ENCODE measurements at regions not wholly inside any gene's neighbourhood (a gene's known extent, or its start where the extent isn't known, plus 50 kb on each side); places are given as distances from the start of the nearest gene placed in this dataset.

GRCh38 chr22:22069450-22070370 is 87.1 kb upstream of the TOP3B start:
- Mint-ChIP-seq H3K4me3 (no peak overlapping the region), H3K4me1 (peaks cover 9% of the 10 kb centered on the region), H3K27me3 (no peaks in the 10 kb centered on the region), H3K36me3 (ENCODE audit: low read depth) (no peaks in the 10 kb centered on the region), H3K27ac (no peak overlapping the region), H3K9me3 (no peaks in the 10 kb centered on the region)
- TF ChIP-seq, protein P1, sequence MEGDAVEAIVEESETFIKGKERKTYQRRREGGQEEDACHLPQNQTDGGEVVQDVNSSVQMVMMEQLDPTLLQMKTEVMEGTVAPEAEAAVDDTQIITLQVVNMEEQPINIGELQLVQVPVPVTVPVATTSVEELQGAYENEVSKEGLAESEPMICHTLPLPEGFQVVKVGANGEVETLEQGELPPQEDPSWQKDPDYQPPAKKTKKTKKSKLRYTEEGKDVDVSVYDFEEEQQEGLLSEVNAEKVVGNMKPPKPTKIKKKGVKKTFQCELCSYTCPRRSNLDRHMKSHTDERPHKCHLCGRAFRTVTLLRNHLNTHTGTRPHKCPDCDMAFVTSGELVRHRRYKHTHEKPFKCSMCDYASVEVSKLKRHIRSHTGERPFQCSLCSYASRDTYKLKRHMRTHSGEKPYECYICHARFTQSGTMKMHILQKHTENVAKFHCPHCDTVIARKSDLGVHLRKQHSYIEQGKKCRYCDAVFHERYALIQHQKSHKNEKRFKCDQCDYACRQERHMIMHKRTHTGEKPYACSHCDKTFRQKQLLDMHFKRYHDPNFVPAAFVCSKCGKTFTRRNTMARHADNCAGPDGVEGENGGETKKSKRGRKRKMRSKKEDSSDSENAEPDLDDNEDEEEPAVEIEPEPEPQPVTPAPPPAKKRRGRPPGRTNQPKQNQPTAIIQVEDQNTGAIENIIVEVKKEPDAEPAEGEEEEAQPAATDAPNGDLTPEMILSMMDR (IDR thresholded peaks at IDR 0.05), result no peak
- POLR2A ChIA-PET, result interaction anchor here (0.5 kb wide), 1 partner anchor 1414 kb away, joined by 3 read pairs; no protein-coding TSS in a partner anchor
- intact Hi-C loops (cut with micrococcal nuclease), result no loop called here
- CTCF ChIA-PET, result interaction anchor here (0.9 kb wide), 2 partner anchors 8 to 27 kb away, joined by 3 read pairs; no protein-coding TSS in a partner anchor
- no peak for DNase-seq
- peak; percentile 40 for ATAC-seq (ENCODE audit: low read depth)

DNA sequence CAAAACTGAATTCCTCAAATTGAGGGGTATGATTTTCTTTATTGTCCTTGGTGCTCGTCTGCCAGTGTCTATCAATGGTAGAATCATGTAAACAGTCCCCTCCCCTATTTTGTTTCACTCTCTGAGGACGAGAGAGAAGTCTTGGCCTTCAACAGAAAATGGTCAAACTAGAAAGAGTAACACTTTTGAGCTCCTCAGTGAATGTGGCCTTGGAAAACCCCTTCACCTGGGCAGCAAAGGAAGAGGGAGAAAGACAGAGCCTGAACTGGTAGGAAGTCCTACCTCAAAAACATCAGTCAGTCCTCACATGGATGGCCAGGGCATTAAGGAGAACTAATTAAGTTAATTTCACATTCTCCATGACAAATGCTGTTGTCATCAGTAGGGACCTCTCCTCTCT is 86.1 kb upstream of the TOP3B start:
- ATAC-seq (ENCODE audit: low read depth), result no peak
- Mint-ChIP-seq H3K9me3 (no peaks in the 10 kb centered on the region), H3K4me1 (peaks cover 7% of the 10 kb centered on the region), H3K36me3 (ENCODE audit: low read depth) (no peaks in the 10 kb centered on the region), H3K27me3 (no peaks in the 10 kb centered on the region), H3K4me3 (no peak overlapping the region), H3K27ac (no peak overlapping the region)
- TF ChIP-seq, protein P1 (IDR thresholded peaks at IDR 0.05), result no peak
- POLR2A ChIA-PET, result no interaction called here
- intact Hi-C loops (cut with micrococcal nuclease), result no loop called here
- CTCF ChIA-PET, result no interaction called here
- DNase-seq, result no peak

GRCh38 chr22:22068025-22068424 is 85.4 kb upstream of the TOP3B start:
- no peak overlapping the region for H3K4me3 Mint-ChIP-seq
- H3K36me3 Mint-ChIP-seq (ENCODE audit: low read depth), result no peaks in the 10 kb centered on the region
- ChIA-PET POLR2A (no interaction called here), CTCF (no interaction called here)
- TF ChIP-seq, protein P1 (IDR thresholded peaks at IDR 0.05), result no peak
- intact Hi-C loops (cut with micrococcal nuclease), result no loop called here
- no peak for ATAC-seq (ENCODE audit: low read depth)
- no peak for DNase-seq
- peaks cover 7% of the 10 kb centered on the region for H3K4me1 Mint-ChIP-seq
- H3K27me3 Mint-ChIP-seq, result no peaks in the 10 kb centered on the region
- H3K9me3 Mint-ChIP-seq, result no peaks in the 10 kb centered on the region
- no peak overlapping the region for H3K27ac Mint-ChIP-seq

- TF ChIP-seq, protein P1 (IDR thresholded peaks at IDR 0.05), result no peak
- peaks cover 7% of the 10 kb centered on the region for H3K4me1 Mint-ChIP-seq
- ATAC-seq (ENCODE audit: low read depth) (no peak), DNase-seq (no peak)
- POLR2A ChIA-PET, result no interaction called here
- CTCF ChIA-PET, result interaction anchor here (0.8 kb wide), 1 partner anchor 36 kb away, joined by 3 read pairs; no protein-coding TSS in a partner anchor
- H3K27me3 Mint-ChIP-seq, result no peaks in the 10 kb centered on the region
- H3K9me3 Mint-ChIP-seq, result no peaks in the 10 kb centered on the region
- H3K27ac Mint-ChIP-seq, result no peak overlapping the region
- H3K4me3 Mint-ChIP-seq, result no peak overlapping the region
- no peaks in the 10 kb centered on the region for H3K36me3 Mint-ChIP-seq (ENCODE audit: low read depth)
- intact Hi-C loops (cut with micrococcal nuclease), result no loop called here
Measured at GRCh38 chr22:22067192-22067591, 84.6 kb upstream of the TOP3B start.

GRCh38 chr22:22064580-22064979 is 82.0 kb upstream of the TOP3B start:
- no peak overlapping the region for H3K27ac Mint-ChIP-seq
- H3K4me3 Mint-ChIP-seq, result no peak overlapping the region
- H3K36me3 Mint-ChIP-seq (ENCODE audit: low read depth), result no peaks in the 10 kb centered on the region
- no peak for DNase-seq
- peaks cover 19% of the 10 kb centered on the region for H3K4me1 Mint-ChIP-seq
- intact Hi-C loops (cut with micrococcal nuclease), result loop anchor here (5.0 kb wide), 1 partner anchor 33 kb away; no protein-coding TSS in a partner anchor
- H3K9me3 Mint-ChIP-seq, result no peaks in the 10 kb centered on the region
- ChIA-PET POLR2A (no interaction called here), CTCF (no interaction called here)
- H3K27me3 Mint-ChIP-seq, result no peaks in the 10 kb centered on the region
- TF ChIP-seq, protein P1 (IDR thresholded peaks at IDR 0.05), result no peak
- ATAC-seq (ENCODE audit: low read depth), result no peak

Data from activated B cell treated with CpG ODN at 0.5 μM for 24 hours (primary cell).